ENCODE measurements at regions not wholly inside any gene's neighbourhood (a gene's known extent, or its start where the extent isn't known, plus 50 kb on each side); places are given as distances from the start of the nearest gene placed in this dataset.

DNA sequence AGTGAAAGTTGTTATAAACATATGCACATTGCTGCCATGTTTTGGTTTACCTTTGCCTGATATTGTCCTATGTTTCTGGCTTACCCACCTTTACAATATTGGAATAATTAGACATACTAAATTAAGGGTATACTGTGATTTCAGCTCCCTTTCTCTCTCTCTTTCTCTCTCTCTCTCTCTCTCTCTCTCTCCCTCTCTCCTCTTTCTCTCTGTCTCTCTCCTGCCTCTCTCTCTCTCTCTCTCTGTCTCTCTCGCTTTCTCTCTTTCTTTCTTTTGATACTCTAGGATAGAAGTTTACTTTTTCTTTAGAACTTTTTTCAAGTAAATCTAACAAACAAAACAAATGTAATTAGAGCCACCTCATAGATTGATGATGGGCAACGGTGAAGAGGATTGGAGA lies 239.6 kb downstream of the TMEM161B start:
- no peak overlapping the region for H3K4me3 ChIP-seq
- in situ Hi-C loops (cut with MboI) = no loop called here
- WGBS (ENCODE audit: insufficient coverage, low coverage, missing lambda C conversion rate) = 0% methylated on average over 2 of the region's 2 CpGs
- H3K27ac ChIP-seq (ENCODE audit: extremely low read depth, low read depth, low read length) = no peak overlapping the region
- H3K9me3 ChIP-seq (replicated peaks; ENCODE audit: control insufficient read depth, insufficient read depth, low read depth, low read length) = no peaks in the 10 kb centered on the region
- ChIA-PET POLR2A (no interaction called here), CTCF (ENCODE audit: low intra/inter-chr PET ratio) (no interaction called here)
- no peak overlapping the region for H3K4me2 ChIP-seq (ENCODE audit: insufficient read depth, low read length)
- H3K9ac ChIP-seq (ENCODE audit: insufficient read depth in 1 of 2, low read depth in 2 of 2, low read length in 2 of 2) = no peak overlapping the region
- H4K20me1 ChIP-seq (replicated peaks; ENCODE audit: control insufficient read depth, insufficient read depth, low read length) = no peaks in the 10 kb centered on the region
- H3K9me1 ChIP-seq (ENCODE audit: control insufficient read depth, insufficient read depth, low read length) = no peaks in the 10 kb centered on the region
- BruUV-seq (replicated peaks) = no TSS peak
- no peak for FAIRE-seq
- no peak for ATAC-seq
- H3K27me3 ChIP-seq (ENCODE audit: control insufficient read depth in 2 of 2, insufficient read depth in 2 of 2, low read length in 2 of 2) = no peaks in the 10 kb centered on the region
- intact Hi-C loops (cut with micrococcal nuclease) = no loop called here
- no peak overlapping the region for H2AFZ ChIP-seq (ENCODE audit: low read depth, low read length)
- no peak for DNase-seq (ENCODE audit: extremely low read depth in 1 of 4, low spot score in 3 of 4)
- TF ChIP-seq, protein P1, sequence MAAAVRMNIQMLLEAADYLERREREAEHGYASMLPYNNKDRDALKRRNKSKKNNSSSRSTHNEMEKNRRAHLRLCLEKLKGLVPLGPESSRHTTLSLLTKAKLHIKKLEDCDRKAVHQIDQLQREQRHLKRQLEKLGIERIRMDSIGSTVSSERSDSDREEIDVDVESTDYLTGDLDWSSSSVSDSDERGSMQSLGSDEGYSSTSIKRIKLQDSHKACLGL (CRISPR knock-in tag; IDR thresholded peaks at IDR 0.05; ENCODE audit: borderline replicate concordance, poor library complexity, severe bottlenecking) = no peak
- TF ChIP-seq GATAD2A (IDR thresholded peaks at IDR 0.05) = no peak
- no peak for TF ChIP-seq SAFB2 (IDR thresholded peaks at IDR 0.05; ENCODE audit: borderline replicate concordance, low read depth, low read length, severe bottlenecking)
- TF ChIP-seq ZNF830 (CRISPR knock-in tag; IDR thresholded peaks at IDR 0.05) = no peak
- no peak for TF ChIP-seq OTX1 (CRISPR knock-in tag; IDR thresholded peaks at IDR 0.05)
- TF ChIP-seq, protein P2, sequence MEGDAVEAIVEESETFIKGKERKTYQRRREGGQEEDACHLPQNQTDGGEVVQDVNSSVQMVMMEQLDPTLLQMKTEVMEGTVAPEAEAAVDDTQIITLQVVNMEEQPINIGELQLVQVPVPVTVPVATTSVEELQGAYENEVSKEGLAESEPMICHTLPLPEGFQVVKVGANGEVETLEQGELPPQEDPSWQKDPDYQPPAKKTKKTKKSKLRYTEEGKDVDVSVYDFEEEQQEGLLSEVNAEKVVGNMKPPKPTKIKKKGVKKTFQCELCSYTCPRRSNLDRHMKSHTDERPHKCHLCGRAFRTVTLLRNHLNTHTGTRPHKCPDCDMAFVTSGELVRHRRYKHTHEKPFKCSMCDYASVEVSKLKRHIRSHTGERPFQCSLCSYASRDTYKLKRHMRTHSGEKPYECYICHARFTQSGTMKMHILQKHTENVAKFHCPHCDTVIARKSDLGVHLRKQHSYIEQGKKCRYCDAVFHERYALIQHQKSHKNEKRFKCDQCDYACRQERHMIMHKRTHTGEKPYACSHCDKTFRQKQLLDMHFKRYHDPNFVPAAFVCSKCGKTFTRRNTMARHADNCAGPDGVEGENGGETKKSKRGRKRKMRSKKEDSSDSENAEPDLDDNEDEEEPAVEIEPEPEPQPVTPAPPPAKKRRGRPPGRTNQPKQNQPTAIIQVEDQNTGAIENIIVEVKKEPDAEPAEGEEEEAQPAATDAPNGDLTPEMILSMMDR (IDR thresholded peaks at IDR 0.05 in 2 of 3, conservative IDR thresholded peaks at IDR 0.05 in 1 of 3; ENCODE audit: insufficient read depth in 2 of 3, low read depth in 1 of 3, low read length in 3 of 3) = no peak
- TF ChIP-seq, protein P3, sequence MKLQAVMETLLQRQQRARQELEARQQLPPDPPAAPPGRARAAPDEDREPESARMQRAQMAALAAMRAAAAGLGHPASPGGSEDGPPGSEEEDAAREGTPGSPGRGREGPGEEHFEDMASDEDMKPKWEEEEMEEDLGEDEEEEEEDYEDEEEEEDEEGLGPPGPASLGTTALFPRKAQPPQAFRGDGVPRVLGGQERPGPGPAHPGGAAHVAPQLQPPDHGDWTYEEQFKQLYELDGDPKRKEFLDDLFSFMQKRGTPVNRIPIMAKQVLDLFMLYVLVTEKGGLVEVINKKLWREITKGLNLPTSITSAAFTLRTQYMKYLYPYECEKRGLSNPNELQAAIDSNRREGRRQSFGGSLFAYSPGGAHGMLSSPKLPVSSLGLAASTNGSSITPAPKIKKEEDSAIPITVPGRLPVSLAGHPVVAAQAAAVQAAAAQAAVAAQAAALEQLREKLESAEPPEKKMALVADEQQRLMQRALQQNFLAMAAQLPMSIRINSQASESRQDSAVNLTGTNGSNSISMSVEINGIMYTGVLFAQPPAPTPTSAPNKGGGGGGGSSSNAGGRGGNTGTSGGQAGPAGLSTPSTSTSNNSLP (IDR thresholded peaks at IDR 0.05; ENCODE audit: borderline replicate concordance, low read depth, low read length) = no peak
- no peak for TF ChIP-seq SMAD1 (IDR thresholded peaks at IDR 0.05; ENCODE audit: low read depth, low read length, partially characterized antibody)
- no peak for TF ChIP-seq C11orf30 (IDR thresholded peaks at IDR 0.05; ENCODE audit: low read depth)
- TF ChIP-seq ZNF584 (CRISPR knock-in tag; IDR thresholded peaks at IDR 0.05; ENCODE audit: low read depth) = no peak
- TF ChIP-seq ZNF174 (CRISPR knock-in tag; IDR thresholded peaks at IDR 0.05) = no peak
- TF ChIP-seq, protein P4, sequence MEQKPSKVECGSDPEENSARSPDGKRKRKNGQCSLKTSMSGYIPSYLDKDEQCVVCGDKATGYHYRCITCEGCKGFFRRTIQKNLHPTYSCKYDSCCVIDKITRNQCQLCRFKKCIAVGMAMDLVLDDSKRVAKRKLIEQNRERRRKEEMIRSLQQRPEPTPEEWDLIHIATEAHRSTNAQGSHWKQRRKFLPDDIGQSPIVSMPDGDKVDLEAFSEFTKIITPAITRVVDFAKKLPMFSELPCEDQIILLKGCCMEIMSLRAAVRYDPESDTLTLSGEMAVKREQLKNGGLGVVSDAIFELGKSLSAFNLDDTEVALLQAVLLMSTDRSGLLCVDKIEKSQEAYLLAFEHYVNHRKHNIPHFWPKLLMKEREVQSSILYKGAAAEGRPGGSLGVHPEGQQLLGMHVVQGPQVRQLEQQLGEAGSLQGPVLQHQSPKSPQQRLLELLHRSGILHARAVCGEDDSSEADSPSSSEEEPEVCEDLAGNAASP (IDR thresholded peaks at IDR 0.05) = no peak
- no peak for TF ChIP-seq ZNF75A (CRISPR knock-in tag; IDR thresholded peaks at IDR 0.05)
- no peak for TF ChIP-seq NR2C1 (IDR thresholded peaks at IDR 0.05)
- TF ChIP-seq NR2C1 (tag; IDR thresholded peaks at IDR 0.05) = no peak
- TF ChIP-seq DNMT1 (IDR thresholded peaks at IDR 0.05) = no peak
- H3K36me3 ChIP-seq (ENCODE audit: control insufficient read depth, insufficient read depth, low read length) = no peaks in the 10 kb centered on the region
- no peaks in the 10 kb centered on the region for H3K79me2 ChIP-seq (ENCODE audit: control insufficient read depth, insufficient read depth, low read length)
- H3K4me1 ChIP-seq (replicated peaks in 1 of 2; ENCODE audit: control insufficient read depth in 2 of 2, insufficient read depth in 2 of 2, low read length in 2 of 2) = no peaks in the 10 kb centered on the region

Data from K562 (cell line).